Naive thymus-derived CD4-positive, alpha-beta T cell (primary cell): ENCODE measurements at regions not wholly inside any gene's neighbourhood (a gene's known extent, or its start where the extent isn't known, plus 50 kb on each side); places are given as distances from the start of the nearest gene placed in this dataset.

Experiments
- ATAC-seq: fragments of 150-1000 bp; cut with Tn5 transposase; 2 replicates; pipeline ENCODE4 v1.10.0; 2021; ENCODE audit warnings: mild to moderate bottlenecking, moderate library complexity
- CTCF ChIA-PET: fragments of 350-600 bp; sonication (Branson Sonifier 250); formaldehyde crosslinking; loops from one replicate; lab custom pipeline; 2021; ENCODE audit warnings: antibody characterized with exemption; lab: Charles Lee
- POLR2A ChIA-PET: fragments of 350-600 bp; sonication (Branson Sonifier 250); formaldehyde crosslinking; loops from one replicate; lab custom pipeline; 2021; ENCODE audit warnings: antibody characterized with exemption, inconsistent platforms; lab: Charles Lee
- DNase-seq, 9 donors: peaks; one replicate each; pipeline versions ENCODE4 v3.0.0 to v3.0.0-alpha.2; 2020 to 2022; ENCODE audit warnings: mixed read lengths in 1 of 9
- H3K27ac ChIP-seq: one replicate; pipeline ENCODE4 v1.7.0; 2013; ENCODE audit warnings: mild to moderate bottlenecking, low read depth, low read length, moderate library complexity
- H3K27me3 ChIP-seq, 2 donors: one replicate each; pipeline ENCODE4 v1.7.0; 2013; ENCODE audit warnings: low read length in 2 of 2, mild to moderate bottlenecking in 2 of 2, moderate library complexity in 2 of 2; ENCODE audit not compliant: control insufficient read depth in 2 of 2, insufficient read depth in 2 of 2
- H3K36me3 ChIP-seq, 3 experiments: 1 replicate in 2 of 3; 2 replicates in 1 of 3; pipeline ENCODE4 v1.7.0; 2013; ENCODE audit warnings: low read length in 3 of 3, mild to moderate bottlenecking in 3 of 3, moderate library complexity in 1 of 3; ENCODE audit not compliant: insufficient read depth in 3 of 3, control insufficient read depth in 2 of 3
- H3K4me1 ChIP-seq, 2 donors: one replicate each; pipeline ENCODE4 v1.7.0; 2013; ENCODE audit warnings: low read length in 2 of 2, mild to moderate bottlenecking in 2 of 2, moderate library complexity in 1 of 2; ENCODE audit not compliant: control insufficient read depth in 2 of 2, insufficient read depth in 2 of 2
- H3K4me3 ChIP-seq: 2 replicates; pipeline ENCODE4 v1.7.0; 2013; ENCODE audit warnings: mild to moderate bottlenecking, low read length
- H3K9me3 ChIP-seq, 3 experiments: 1 replicate in 2 of 3; 2 replicates in 1 of 3; pipeline ENCODE4 v1.7.0; 2013; ENCODE audit warnings: low read length in 3 of 3; ENCODE audit not compliant: control insufficient read depth in 2 of 3
- H3K27ac Mint-ChIP-seq, 9 donors: one replicate each; pipeline ENCODE4 v1.8.0; 2020 to 2022; ENCODE audit warnings: mixed read lengths in 9 of 9, mild to moderate bottlenecking in 8 of 9, moderate library complexity in 5 of 9, inconsistent platforms in 2 of 9
- H3K27me3 Mint-ChIP-seq, 5 donors: one replicate each; pipeline ENCODE4 v1.8.0; 2021 to 2022; ENCODE audit warnings: mixed read lengths in 5 of 5, mild to moderate bottlenecking in 1 of 5
- H3K36me3 Mint-ChIP-seq, 5 donors: one replicate each; pipeline ENCODE4 v1.8.0; 2020 to 2022; ENCODE audit warnings: mixed read lengths in 5 of 5, mild to moderate bottlenecking in 3 of 5, inconsistent platforms in 1 of 5
- H3K4me1 Mint-ChIP-seq, 7 donors: one replicate each; pipeline ENCODE4 v1.8.0; 2020 to 2022; ENCODE audit warnings: mixed read lengths in 7 of 7, mild to moderate bottlenecking in 3 of 7, inconsistent platforms in 1 of 7
- H3K4me3 Mint-ChIP-seq, 10 donors: one replicate each; pipeline ENCODE4 v1.8.0; 2020 to 2022; ENCODE audit warnings: mild to moderate bottlenecking in 10 of 10, mixed read lengths in 10 of 10, moderate library complexity in 6 of 10, inconsistent platforms in 2 of 10
- H3K9me3 Mint-ChIP-seq, 11 donors: one replicate each; pipeline ENCODE4 v1.8.0; 2020 to 2022; ENCODE audit warnings: mixed read lengths in 11 of 11, mild to moderate bottlenecking in 4 of 11, inconsistent platforms in 1 of 11, moderate library complexity in 1 of 11
- intact Hi-C, 2 donors: fragments of 100-400 bp; cut with micrococcal nuclease; formaldehyde crosslinking; loops; one replicate each; pipeline ENCODE4 v1.15.1; 2023

DNA sequence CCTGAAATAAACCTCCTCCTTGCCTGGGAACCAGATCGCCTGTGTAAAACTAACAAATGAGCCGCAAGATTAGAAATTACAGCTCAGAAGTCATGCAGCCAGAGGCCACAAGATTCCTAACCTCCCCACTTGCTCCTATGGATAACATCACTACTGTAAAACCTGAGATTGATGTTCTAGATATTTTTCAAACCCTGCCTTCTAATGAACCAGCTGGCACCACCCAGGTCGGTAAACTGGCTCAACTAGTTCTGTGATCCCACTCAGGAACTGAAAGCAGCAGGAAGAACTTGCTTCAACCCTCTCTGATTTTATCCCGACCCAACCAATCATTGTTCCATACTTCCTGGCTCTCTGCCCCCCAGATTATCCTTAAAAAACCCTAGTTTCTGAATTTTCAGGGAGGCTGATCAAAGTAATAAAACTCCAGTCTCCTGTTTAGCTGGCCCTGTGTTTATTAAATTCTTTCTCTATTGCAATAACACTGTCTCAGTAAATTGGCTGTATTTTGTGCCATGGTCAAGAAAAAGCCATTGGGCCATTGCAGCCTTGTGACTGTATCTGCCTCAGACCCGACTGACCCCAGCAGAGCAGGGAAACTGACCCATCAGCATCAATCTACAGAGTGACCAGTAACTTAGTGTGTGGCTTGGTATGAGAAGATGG is 98.9 kb downstream of the RPLP1 start:
- H3K4me1 Mint-ChIP-seq: no peaks in the 10 kb centered on the region
- H3K27me3 Mint-ChIP-seq: peaks cover 4 to 21% (median 13%) of the 10 kb centered on the region in 5 donors
- ChIA-PET POLR2A (no interaction called here), CTCF (no interaction called here)
- H3K9me3 ChIP-seq: peaks cover 0 to 15% (median 0%) of the 10 kb centered on the region in 3 experiments
- ATAC-seq (no peak), DNase-seq (no peak)
- H3K4me3 Mint-ChIP-seq: no peak overlapping the region
- H3K27ac Mint-ChIP-seq: no peak overlapping the region
- no peaks in the 10 kb centered on the region for H3K36me3 ChIP-seq
- no peak overlapping the region for H3K4me3 ChIP-seq
- intact Hi-C loops: no loop called here
- H3K27ac ChIP-seq: no peak overlapping the region
- no peaks in the 10 kb centered on the region for H3K4me1 ChIP-seq
- H3K27me3 ChIP-seq: no peaks in the 10 kb centered on the region
- peaks cover 0 to 10% (median 9%) of the 10 kb centered on the region in 5 donors for H3K36me3 Mint-ChIP-seq
- H3K9me3 Mint-ChIP-seq: peaks cover 2 to 28% (median 13%) of the 10 kb centered on the region in 11 donors

DNA sequence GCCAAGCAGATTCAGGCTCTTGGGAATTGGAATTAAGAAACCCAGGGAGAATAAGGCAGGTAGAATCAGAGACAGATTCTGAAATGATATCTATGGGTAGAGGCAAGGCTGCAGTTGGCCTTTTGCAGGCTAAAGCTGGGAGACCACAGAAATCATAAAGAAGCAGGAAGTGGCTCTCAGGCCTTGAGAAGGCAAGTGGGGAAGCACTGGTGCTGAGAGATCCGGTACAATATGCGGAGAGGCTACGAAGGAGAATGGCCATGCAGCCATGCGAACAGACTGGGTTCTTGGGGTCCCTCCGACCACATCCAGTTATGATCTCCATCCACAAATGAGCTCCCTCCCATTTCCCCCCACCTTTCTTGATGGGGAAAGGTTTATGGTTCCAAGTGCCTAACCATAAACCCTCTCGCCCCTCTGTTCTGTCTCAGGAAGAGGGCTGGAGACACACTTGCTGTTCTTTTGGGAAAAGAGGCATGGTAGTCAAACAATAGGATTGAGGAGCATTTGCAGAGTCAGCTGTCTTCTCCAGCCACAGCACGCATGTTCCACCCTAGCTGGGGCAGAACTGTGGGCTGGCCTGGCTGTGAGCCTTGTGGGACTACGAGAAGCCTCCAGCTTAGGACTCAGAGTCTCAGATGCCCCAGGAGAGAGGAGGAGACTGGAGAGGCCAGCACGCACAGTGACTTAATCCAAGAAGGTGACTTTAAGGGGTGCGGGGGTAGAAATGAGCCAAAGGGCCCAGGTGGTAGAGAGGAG is 99.6 kb downstream of the RPLP1 start:
- peaks cover 2 to 28% (median 13%) of the 10 kb centered on the region in 11 donors for H3K9me3 Mint-ChIP-seq
- no peak overlapping the region for H3K27ac Mint-ChIP-seq
- H3K27me3 ChIP-seq: no peaks in the 10 kb centered on the region
- intact Hi-C loops: no loop called here
- no peaks in the 10 kb centered on the region for H3K36me3 ChIP-seq
- no peaks in the 10 kb centered on the region for H3K4me1 Mint-ChIP-seq
- DNase-seq (no peak), ATAC-seq (no peak)
- H3K9me3 ChIP-seq: peaks cover 0 to 15% (median 0%) of the 10 kb centered on the region in 3 experiments
- CTCF ChIA-PET: no interaction called here
- no peak overlapping the region for H3K27ac ChIP-seq
- POLR2A ChIA-PET: no interaction called here
- H3K4me3 ChIP-seq: no peak overlapping the region
- no peaks in the 10 kb centered on the region for H3K4me1 ChIP-seq
- H3K4me3 Mint-ChIP-seq: no peak overlapping the region
- H3K36me3 Mint-ChIP-seq: peaks cover 0 to 10% (median 9%) of the 10 kb centered on the region in 5 donors
- H3K27me3 Mint-ChIP-seq: peaks cover 4 to 21% (median 13%) of the 10 kb centered on the region in 5 donors

DNA sequence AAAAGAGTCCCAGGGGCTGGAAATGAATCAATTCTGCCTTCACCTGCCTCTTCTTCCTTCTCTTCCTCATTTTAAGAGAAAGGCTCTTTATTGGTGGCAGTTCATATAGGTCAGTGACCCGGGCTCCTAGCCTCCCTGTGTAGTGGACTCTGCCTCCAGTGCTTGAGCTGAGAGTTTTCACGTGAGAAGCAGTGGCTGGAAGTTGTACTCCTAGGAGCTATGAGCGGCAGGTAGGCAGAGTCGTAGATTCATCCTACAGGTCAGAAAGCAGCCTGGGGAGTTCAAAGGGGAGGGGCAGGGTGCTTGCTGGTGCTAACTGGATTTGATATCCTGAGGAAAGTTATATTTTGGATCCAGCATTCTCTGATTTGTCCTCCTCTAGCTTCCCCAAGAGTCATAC is 101.1 kb downstream of the RPLP1 start:
- ChIA-PET POLR2A (no interaction called here), CTCF (no interaction called here)
- H3K9me3 Mint-ChIP-seq: peaks cover 2 to 28% (median 10%) of the 10 kb centered on the region in 11 donors
- no peaks in the 10 kb centered on the region for H3K4me1 Mint-ChIP-seq
- Histone ChIP-seq H3K4me3 (no peak overlapping the region), H3K4me1 (no peaks in the 10 kb centered on the region), H3K36me3 (no peaks in the 10 kb centered on the region), H3K9me3 (peaks cover 0 to 15% (median 0%) of the 10 kb centered on the region in 3 experiments), H3K27ac (no peak overlapping the region), H3K27me3 (no peaks in the 10 kb centered on the region)
- ATAC-seq: no peak
- no peak overlapping the region for H3K4me3 Mint-ChIP-seq
- intact Hi-C loops: no loop called here
- H3K36me3 Mint-ChIP-seq: peaks cover 0 to 10% (median 9%) of the 10 kb centered on the region in 5 donors
- H3K27ac Mint-ChIP-seq: no peak overlapping the region
- DNase-seq: no peak
- H3K27me3 Mint-ChIP-seq: peaks cover 0 to 17% (median 7%) of the 10 kb centered on the region in 5 donors

DNA sequence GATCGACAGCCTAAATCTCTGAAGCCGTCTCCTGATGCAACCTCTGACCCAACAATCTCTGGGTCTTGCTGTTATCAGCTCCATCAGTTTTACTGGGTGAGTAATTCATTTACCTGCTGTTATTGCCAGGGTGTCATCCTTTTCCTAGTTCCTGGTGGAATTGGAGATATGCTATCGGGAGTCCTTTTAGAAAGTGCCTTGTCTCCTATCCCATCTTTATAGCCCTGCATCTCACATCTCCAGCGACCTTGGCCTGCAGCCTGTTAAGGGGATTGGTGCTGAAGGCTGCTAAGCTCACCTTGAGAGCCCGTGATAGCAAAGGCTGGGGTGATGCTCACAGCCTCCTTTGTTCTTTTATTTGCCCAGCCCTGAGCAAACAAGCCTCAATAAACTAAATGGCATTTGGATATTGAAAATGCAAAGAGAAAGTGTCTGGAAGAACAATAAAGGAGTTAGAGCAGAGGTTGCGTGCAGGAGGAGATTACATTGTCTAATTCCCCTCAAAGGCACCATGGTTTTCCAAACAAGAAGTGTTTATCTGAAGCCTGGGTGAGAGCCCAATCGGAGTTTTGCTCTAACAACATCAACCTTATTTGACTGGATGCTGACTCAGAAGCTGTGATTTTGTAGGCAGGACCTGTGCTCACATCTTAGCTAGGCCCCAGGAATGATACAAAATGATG is 101.8 kb downstream of the RPLP1 start:
- intact Hi-C loops: no loop called here
- H3K4me3 ChIP-seq: no peak overlapping the region
- DNase-seq (no peak), ATAC-seq (no peak)
- Mint-ChIP-seq H3K4me3 (no peak overlapping the region), H3K9me3 (peaks cover 2 to 28% (median 10%) of the 10 kb centered on the region in 11 donors), H3K36me3 (peaks cover 0 to 10% (median 9%) of the 10 kb centered on the region in 5 donors), H3K4me1 (no peaks in the 10 kb centered on the region), H3K27me3 (peaks cover 0 to 13% (median 5%) of the 10 kb centered on the region in 5 donors), H3K27ac (no peak overlapping the region)
- H3K27me3 ChIP-seq: no peaks in the 10 kb centered on the region
- no peaks in the 10 kb centered on the region for H3K36me3 ChIP-seq
- no peak overlapping the region for H3K27ac ChIP-seq
- H3K4me1 ChIP-seq: no peaks in the 10 kb centered on the region
- ChIA-PET POLR2A (no interaction called here), CTCF (no interaction called here)
- peaks cover 0 to 15% (median 0%) of the 10 kb centered on the region in 3 experiments for H3K9me3 ChIP-seq

DNA sequence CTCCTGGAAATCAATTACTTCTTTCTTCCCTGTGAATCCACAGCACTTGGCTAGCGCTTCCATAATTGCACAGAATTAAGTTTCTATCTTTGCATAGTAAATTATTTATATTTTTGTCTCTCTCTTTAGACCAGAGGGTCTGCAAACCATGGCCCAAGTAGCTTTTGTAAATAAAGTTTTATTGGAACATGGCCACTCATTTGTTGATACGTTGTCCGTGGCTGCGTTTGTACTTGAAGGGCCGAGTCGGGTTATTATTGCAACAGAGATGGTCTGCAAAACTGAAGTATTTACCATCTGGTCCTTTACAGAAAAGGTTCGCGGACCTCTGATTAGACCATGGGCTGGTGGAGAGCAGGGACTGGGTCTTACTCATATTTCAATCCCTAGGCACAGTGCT is 102.5 kb downstream of the RPLP1 start:
- H3K9me3 ChIP-seq: peaks cover 0 to 15% (median 0%) of the 10 kb centered on the region in 3 experiments
- Mint-ChIP-seq H3K36me3 (peaks cover 0 to 10% (median 9%) of the 10 kb centered on the region in 5 donors), H3K4me1 (no peaks in the 10 kb centered on the region), H3K27ac (no peak overlapping the region), H3K9me3 (peaks cover 2 to 28% (median 10%) of the 10 kb centered on the region in 11 donors), H3K4me3 (no peak overlapping the region), H3K27me3 (peaks cover 0 to 7% (median 5%) of the 10 kb centered on the region in 5 donors)
- no peaks in the 10 kb centered on the region for H3K27me3 ChIP-seq
- H3K36me3 ChIP-seq: no peaks in the 10 kb centered on the region
- ChIA-PET POLR2A (no interaction called here), CTCF (no interaction called here)
- H3K4me3 ChIP-seq: no peak overlapping the region
- no peak for ATAC-seq
- no peak for DNase-seq
- intact Hi-C loops: no loop called here
- no peaks in the 10 kb centered on the region for H3K4me1 ChIP-seq
- no peak overlapping the region for H3K27ac ChIP-seq

DNA sequence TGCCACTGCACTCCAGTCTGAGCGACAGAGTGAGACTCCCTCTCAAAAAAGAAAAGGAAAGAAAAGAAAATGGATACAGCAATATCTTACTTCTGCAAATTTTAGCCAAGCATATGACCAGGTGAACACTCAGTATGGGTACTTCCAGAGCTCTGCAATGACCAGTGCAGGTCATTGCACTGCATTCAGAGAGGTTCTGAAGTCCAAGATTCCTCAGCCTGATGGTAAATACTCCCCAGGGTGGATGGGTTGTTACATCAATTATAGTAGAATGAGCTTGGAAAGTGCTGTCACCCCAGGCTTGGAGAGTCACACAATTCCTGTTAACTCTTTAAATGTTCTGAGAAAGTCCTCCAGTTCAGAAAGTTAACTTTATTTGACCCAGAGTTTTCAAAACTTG is 103.7 kb downstream of the RPLP1 start:
- peaks cover 0 to 8% (median 5%) of the 10 kb centered on the region in 5 donors for H3K36me3 Mint-ChIP-seq
- Histone ChIP-seq H3K4me1 (no peaks in the 10 kb centered on the region), H3K4me3 (no peak overlapping the region), H3K27me3 (no peaks in the 10 kb centered on the region), H3K36me3 (no peaks in the 10 kb centered on the region), H3K9me3 (peaks cover 0 to 14% (median 0%) of the 10 kb centered on the region in 3 experiments), H3K27ac (no peak overlapping the region)
- H3K9me3 Mint-ChIP-seq: peaks cover 2 to 19% (median 7%) of the 10 kb centered on the region in 11 donors
- intact Hi-C loops: no loop called here
- peaks cover 0 to 3% (median 0%) of the 10 kb centered on the region in 5 donors for H3K27me3 Mint-ChIP-seq
- POLR2A ChIA-PET: no interaction called here
- ATAC-seq (no peak), DNase-seq (no peak)
- CTCF ChIA-PET: no interaction called here
- H3K4me1 Mint-ChIP-seq: no peaks in the 10 kb centered on the region
- H3K27ac Mint-ChIP-seq: no peak overlapping the region
- H3K4me3 Mint-ChIP-seq: no peak overlapping the region
